AG04449 (cell line): ENCODE measurements at regions not wholly inside any gene's neighbourhood (a gene's known extent, or its start where the extent isn't known, plus 50 kb on each side); places are given as distances from the start of the nearest gene placed in this dataset.
A peak's percentile ranks its signal among the peaks of the same experiment; 100 is the strongest.

Experiments used
- CTCF ChIA-PET: fragments of 350-600 bp; formaldehyde crosslinking; extraction: SDS; loops from one replicate; lab custom pipeline; 2021; ENCODE audit warnings: antibody characterized with exemption; lab: Yijun Ruan, JAX
- POLR2A ChIA-PET: fragments of 400-600, 350-600 bp; formaldehyde crosslinking; extraction: SDS; loops from one replicate; lab custom pipeline; 2020; ENCODE audit warnings: antibody characterized with exemption, inconsistent platforms; lab: Yijun Ruan, JAX
- DNase-seq: peaks from one replicate; pipeline ENCODE4 v3.0.0-alpha.2; 2010; ENCODE audit warnings: low read depth, low spot score
- H3K4me3 ChIP-seq: 2 replicates; pipeline ENCODE4 v1.5.1; 2011; ENCODE audit warnings: low read depth, mild to moderate bottlenecking, control low read depth, low read length
- TF ChIP-seq, protein P1 (sequence below): IDR thresholded peaks from one replicate; pipeline ENCODE4 v1.5.1; 2011; ENCODE audit warnings: mild to moderate bottlenecking, moderate library complexity, low read length, control low read depth, inconsistent platforms; ENCODE audit not compliant: insufficient read depth; ENCODE audit errors: missing control alignments

GRCh38 chr3:34852844-34853439, 786.4 kb upstream of the ARPP21 start:
- POLR2A ChIA-PET = no interaction called here
- TF ChIP-seq, protein P1, sequence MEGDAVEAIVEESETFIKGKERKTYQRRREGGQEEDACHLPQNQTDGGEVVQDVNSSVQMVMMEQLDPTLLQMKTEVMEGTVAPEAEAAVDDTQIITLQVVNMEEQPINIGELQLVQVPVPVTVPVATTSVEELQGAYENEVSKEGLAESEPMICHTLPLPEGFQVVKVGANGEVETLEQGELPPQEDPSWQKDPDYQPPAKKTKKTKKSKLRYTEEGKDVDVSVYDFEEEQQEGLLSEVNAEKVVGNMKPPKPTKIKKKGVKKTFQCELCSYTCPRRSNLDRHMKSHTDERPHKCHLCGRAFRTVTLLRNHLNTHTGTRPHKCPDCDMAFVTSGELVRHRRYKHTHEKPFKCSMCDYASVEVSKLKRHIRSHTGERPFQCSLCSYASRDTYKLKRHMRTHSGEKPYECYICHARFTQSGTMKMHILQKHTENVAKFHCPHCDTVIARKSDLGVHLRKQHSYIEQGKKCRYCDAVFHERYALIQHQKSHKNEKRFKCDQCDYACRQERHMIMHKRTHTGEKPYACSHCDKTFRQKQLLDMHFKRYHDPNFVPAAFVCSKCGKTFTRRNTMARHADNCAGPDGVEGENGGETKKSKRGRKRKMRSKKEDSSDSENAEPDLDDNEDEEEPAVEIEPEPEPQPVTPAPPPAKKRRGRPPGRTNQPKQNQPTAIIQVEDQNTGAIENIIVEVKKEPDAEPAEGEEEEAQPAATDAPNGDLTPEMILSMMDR = no peak
- no peak for DNase-seq
- CTCF ChIA-PET = no interaction called here
- no peak overlapping the region for H3K4me3 ChIP-seq

- H3K4me3 ChIP-seq = no peak overlapping the region
- ChIA-PET CTCF (no interaction called here), POLR2A (no interaction called here)
- TF ChIP-seq, protein P1 = no peak
- no peak for DNase-seq
Measured at GRCh38 chr3:34856081-34856947, 783.0 kb upstream of the ARPP21 start.

DNA sequence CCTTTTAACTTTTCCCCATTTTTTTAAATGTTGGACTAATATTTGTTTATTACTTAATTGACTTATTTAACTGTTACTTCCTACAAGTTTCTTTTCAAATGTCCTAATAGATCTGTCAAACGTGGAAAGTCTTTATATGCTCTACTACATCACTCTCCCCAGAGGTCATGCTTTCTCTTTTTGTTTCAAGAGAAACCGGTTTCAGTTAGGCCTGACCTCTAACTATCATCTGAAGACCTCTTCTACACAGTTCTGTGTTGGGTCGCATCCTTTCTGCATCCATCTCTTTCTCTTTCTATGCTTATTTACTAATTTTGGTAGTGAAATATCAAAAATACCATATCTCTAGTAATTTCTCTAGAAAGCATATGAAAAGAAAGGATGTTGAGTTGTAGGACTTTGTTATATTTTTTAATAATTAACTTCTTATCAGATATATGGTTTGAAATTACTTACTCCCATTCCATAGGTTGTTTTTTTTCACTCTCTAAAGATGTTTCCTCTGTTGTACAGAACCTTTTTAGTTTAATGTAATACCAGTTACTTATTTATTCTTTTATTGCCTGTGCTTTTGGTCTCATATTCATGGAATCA, 781.2 kb upstream of the ARPP21 start:
- H3K4me3 ChIP-seq = no peak overlapping the region
- TF ChIP-seq, protein P1 = no peak
- ChIA-PET POLR2A (no interaction called here), CTCF (no interaction called here)
- DNase-seq = no peak

GRCh38 chr3:34859746-34860145, 779.6 kb upstream of the ARPP21 start:
- CTCF ChIA-PET = no interaction called here
- TF ChIP-seq, protein P1 = no peak
- DNase-seq = peak; percentile 9
- no peak overlapping the region for H3K4me3 ChIP-seq
- POLR2A ChIA-PET = no interaction called here

- DNase-seq = no peak
- CTCF ChIA-PET = no interaction called here
Measured at GRCh38 chr3:34862456-34862855, 776.9 kb upstream of the ARPP21 start.

DNA sequence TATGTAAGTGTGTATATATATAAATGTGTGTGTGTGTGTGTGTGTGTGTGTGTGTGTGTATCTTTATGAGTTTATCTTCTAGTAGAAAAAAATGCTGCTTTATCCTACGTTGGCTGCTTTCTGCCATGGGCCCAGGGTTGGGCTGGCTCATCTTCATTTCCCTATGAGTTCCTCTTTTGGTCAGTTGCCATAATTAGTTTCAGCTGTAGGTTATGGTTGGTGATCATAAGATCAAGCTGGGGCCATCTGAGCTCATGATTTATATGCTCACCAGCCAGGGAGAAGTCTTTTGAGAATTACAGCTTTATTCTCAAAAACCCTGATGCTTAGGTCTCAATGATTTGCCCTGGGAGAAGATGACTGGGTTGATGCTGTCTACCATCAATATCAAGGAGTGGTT, 775.8 kb upstream of the ARPP21 start:
- no peak overlapping the region for H3K4me3 ChIP-seq
- no peak for DNase-seq
- POLR2A ChIA-PET = no interaction called here
- TF ChIP-seq, protein P1 = no peak
- CTCF ChIA-PET = interaction anchor here (0.6 kb wide), 1 partner anchor 759 kb away, joined by 3 read pairs; no protein-coding TSS in a partner anchor

More at GRCh38 chr3:34862456-34862855, 776.9 kb upstream of the ARPP21 start:
- H3K4me3 ChIP-seq = no peak overlapping the region
- POLR2A ChIA-PET = no interaction called here
- TF ChIP-seq, protein P1 = no peak
